CD14-positive monocyte (primary cell): ENCODE measurements at regions not wholly inside any gene's neighbourhood (a gene's known extent, or its start where the extent isn't known, plus 50 kb on each side); places are given as distances from the start of the nearest gene placed in this dataset.
"Not testable (repeated sequence)": the region's sequence is repeated elsewhere in the genome, so short reads cannot be mapped to it uniquely, and the experiment has no call there.

Experiments used
- DNase-seq, 3 donors: peaks; one replicate each; pipeline ENCODE4 v3.0.0-alpha.2; 2011 to 2022
- H2AFZ ChIP-seq: 2 replicates; pipeline ENCODE4 v1.6.0; 2012; ENCODE audit warnings: mild to moderate bottlenecking, low read depth, low read length, inconsistent platforms; ENCODE audit not compliant: insufficient read depth, poor library complexity, severe bottlenecking
- H3K27ac ChIP-seq, 2 donors: 1 replicate in 1 of 2; 2 replicates in 1 of 2; pipeline ENCODE4 v1.5.1; 2012 to 2013; ENCODE audit warnings: low read length in 2 of 2, control low read depth in 1 of 2, inconsistent platforms in 1 of 2, low read depth in 1 of 2, mild to moderate bottlenecking in 1 of 2
- H3K27me3 ChIP-seq, 2 donors: one replicate each; pipeline versions ENCODE4 v1.6.0 to v1.6.1; 2011 to 2013; ENCODE audit warnings: low read length in 2 of 2; ENCODE audit not compliant: control insufficient read depth in 2 of 2, insufficient read depth in 2 of 2
- H3K36me3 ChIP-seq, 2 donors: replicated peaks in 1 of 2; 1 replicate in 1 of 2; 2 replicates in 1 of 2; pipeline versions ENCODE4 v1.5.1 to v1.6.1; 2012 to 2013; ENCODE audit warnings: low read length in 2 of 2, control low read depth in 1 of 2, inconsistent platforms in 1 of 2, mild to moderate bottlenecking in 1 of 2; ENCODE audit not compliant: insufficient read depth in 2 of 2, control insufficient read depth in 1 of 2
- H3K4me1 ChIP-seq, 2 donors: 1 replicate in 1 of 2; 2 replicates in 1 of 2; pipeline versions ENCODE4 v1.5.1 to v1.6.1; 2012 to 2013; ENCODE audit warnings: low read length in 2 of 2, control low read depth in 1 of 2, inconsistent platforms in 1 of 2, mild to moderate bottlenecking in 1 of 2, moderate library complexity in 1 of 2; ENCODE audit not compliant: insufficient read depth in 2 of 2, control insufficient read depth in 1 of 2
- H3K4me2 ChIP-seq: replicated peaks from 2 replicates; pipeline ENCODE3; 2012; ENCODE audit warnings: low read length, moderate library complexity, mild to moderate bottlenecking; ENCODE audit not compliant: poor library complexity, severe bottlenecking; ENCODE audit errors: extremely low read depth
- H3K4me3 ChIP-seq, 3 experiments: fragments of 200-600 bp in 1 of 3; sonication (generic) in 1 of 3; replicated peaks in 1 of 3; 1 replicate in 2 of 3; 2 replicates in 1 of 3; pipeline ENCODE4 v1.5.1; 2011 to 2013; ENCODE audit warnings: low read length in 3 of 3, mild to moderate bottlenecking in 3 of 3, control low read depth in 2 of 3, low read depth in 2 of 3, inconsistent platforms in 1 of 3, moderate library complexity in 1 of 3
- H3K79me2 ChIP-seq: 2 replicates; pipeline ENCODE4 v1.6.0; 2012; ENCODE audit warnings: mild to moderate bottlenecking, control low read depth, inconsistent platforms, low read length, moderate library complexity; ENCODE audit not compliant: insufficient read depth
- H3K9ac ChIP-seq: 2 replicates; pipeline ENCODE4 v1.6.0; 2017; ENCODE audit warnings: low read length, mild to moderate bottlenecking; ENCODE audit not compliant: insufficient read depth, poor library complexity, severe bottlenecking
- H3K9me3 ChIP-seq, 2 donors: replicated peaks in 1 of 2; 1 replicate in 1 of 2; 2 replicates in 1 of 2; pipeline versions ENCODE4 v1.5.1 to v1.6.1; 2012 to 2013; ENCODE audit warnings: low read length in 2 of 2, control low read depth in 1 of 2; ENCODE audit not compliant: control insufficient read depth in 1 of 2, insufficient read depth in 1 of 2
- H4K20me1 ChIP-seq: 2 replicates; pipeline ENCODE4 v1.6.0; 2012; ENCODE audit warnings: mild to moderate bottlenecking, low read length, control low read depth, moderate library complexity; ENCODE audit not compliant: insufficient read depth
- H3K27ac Mint-ChIP-seq, 7 donors: one replicate each; pipeline ENCODE4 v1.8.0; 2020; ENCODE audit warnings: mild to moderate bottlenecking in 7 of 7, mixed read lengths in 7 of 7, moderate library complexity in 6 of 7, inconsistent platforms in 2 of 7
- H3K27me3 Mint-ChIP-seq, 3 donors: one replicate each; pipeline ENCODE4 v1.8.0; 2021 to 2022; ENCODE audit warnings: low read depth in 3 of 3, mild to moderate bottlenecking in 3 of 3, mixed read lengths in 3 of 3, moderate library complexity in 3 of 3, inconsistent platforms in 1 of 3
- H3K36me3 Mint-ChIP-seq, 2 donors: one replicate each; pipeline ENCODE4 v1.8.0; 2020; ENCODE audit warnings: mixed read lengths in 2 of 2, inconsistent platforms in 1 of 2, mild to moderate bottlenecking in 1 of 2
- H3K4me1 Mint-ChIP-seq: one replicate; pipeline ENCODE4 v1.8.0; 2020; ENCODE audit warnings: mild to moderate bottlenecking, mixed read lengths
- H3K4me3 Mint-ChIP-seq, 2 donors: one replicate each; pipeline ENCODE4 v1.8.0; 2020; ENCODE audit warnings: mild to moderate bottlenecking in 2 of 2, mixed read lengths in 2 of 2, moderate library complexity in 1 of 2
- H3K9me3 Mint-ChIP-seq, 7 donors: one replicate each; pipeline ENCODE4 v1.8.0; 2020 to 2022; ENCODE audit warnings: mixed read lengths in 7 of 7, mild to moderate bottlenecking in 6 of 7, moderate library complexity in 6 of 7, inconsistent platforms in 2 of 7
- CTCF ChIP-seq: fragments of 200-600 bp; IDR thresholded peaks from one replicate; pipeline ENCODE4 v1.8.0; 2022; ENCODE audit warnings: antibody characterized with exemption, mild to moderate bottlenecking
- WGBS: methylation state at CpG from one replicate; pipeline ENCODE4 v1.1.5; 2013; ENCODE audit warnings: missing lambda C conversion rate; ENCODE audit not compliant: insufficient coverage; 5-methylcytosine and 5-hydroxymethylcytosine counted together
- intact Hi-C, 2 donors: fragments of 100-400 bp; cut with micrococcal nuclease; formaldehyde crosslinking; loops; one replicate each; pipeline versions ENCODE4 v1.15.0 to v1.15.1; 2023

- no peak overlapping the region for H3K4me3 ChIP-seq
- Mint-ChIP-seq H3K4me3 (no peak overlapping the region), H3K9me3 (peaks cover 2 to 13% (median 5%) of the 10 kb centered on the region in 7 donors), H3K4me1 (no peaks in the 10 kb centered on the region), H3K36me3 (no peaks in the 10 kb centered on the region), H3K27ac (no peak overlapping the region), H3K27me3 (peaks cover 0 to 4% (median 2%) of the 10 kb centered on the region in 3 donors)
- H3K36me3 ChIP-seq = no peaks in the 10 kb centered on the region
- no peak for DNase-seq
- no peaks in the 10 kb centered on the region for H3K4me1 ChIP-seq
- intact Hi-C loops = no loop called here
- H3K4me2 ChIP-seq = no peak overlapping the region
- no peaks in the 10 kb centered on the region for H3K79me2 ChIP-seq
- no peak overlapping the region for H3K27ac ChIP-seq
- H3K9me3 ChIP-seq = peaks cover 0 to 7% of the 10 kb centered on the region in 2 donors
- no CpG with 5 or more reads among the region's 4 CpGs for WGBS
- H4K20me1 ChIP-seq = no peaks in the 10 kb centered on the region
- no peak overlapping the region for H2AFZ ChIP-seq
- H3K27me3 ChIP-seq = no peaks in the 10 kb centered on the region
- TF ChIP-seq CTCF = no peak
- H3K9ac ChIP-seq = no peak overlapping the region
Measured at GRCh38 chr1:109838838-109839240, 71.8 kb upstream of the CSF1 start.

- intact Hi-C loops = no loop called here
- Histone ChIP-seq H4K20me1 (no peaks in the 10 kb centered on the region), H3K36me3 (no peaks in the 10 kb centered on the region), H3K4me1 (no peaks in the 10 kb centered on the region), H3K4me3 (no peak overlapping the region), H3K9ac (no peak overlapping the region), H3K79me2 (no peaks in the 10 kb centered on the region), H3K27me3 (no peaks in the 10 kb centered on the region), H3K27ac (no peak overlapping the region), H2AFZ (no peak overlapping the region), H3K9me3 (peaks cover 0 to 7% of the 10 kb centered on the region in 2 donors), H3K4me2 (no peak overlapping the region)
- Mint-ChIP-seq H3K27me3 (peaks cover 0 to 4% (median 2%) of the 10 kb centered on the region in 3 donors), H3K9me3 (peaks cover 2 to 13% (median 6%) of the 10 kb centered on the region in 7 donors), H3K36me3 (no peaks in the 10 kb centered on the region), H3K4me3 (no peak overlapping the region), H3K4me1 (no peaks in the 10 kb centered on the region), H3K27ac (no peak overlapping the region)
- TF ChIP-seq CTCF = no peak
- no CpG with 5 or more reads among the region's 2 CpGs for WGBS
- no peak for DNase-seq
Measured at GRCh38 chr1:109837852-109838570, 72.6 kb upstream of the CSF1 start.

GRCh38 chr1:109835645-109836044, 71.9 kb upstream of the EPS8L3 start:
- intact Hi-C loops, H3K4me2 ChIP-seq, H3K27me3 ChIP-seq, H3K4me3 Mint-ChIP-seq, H3K9me3 ChIP-seq, H4K20me1 ChIP-seq, H3K79me2 ChIP-seq, H3K4me1 ChIP-seq, H3K4me3 ChIP-seq, H2AFZ ChIP-seq, H3K4me1 Mint-ChIP-seq, H3K9ac ChIP-seq, H3K36me3 ChIP-seq, H3K27ac Mint-ChIP-seq, H3K27ac ChIP-seq, H3K27me3 Mint-ChIP-seq, H3K36me3 Mint-ChIP-seq, DNase-seq: not testable (repeated sequence)
- peaks cover 6 to 18% (median 14%) of the 10 kb centered on the region in 7 donors for H3K9me3 Mint-ChIP-seq
- 96% methylated on average over 2 of the region's 6 CpGs for WGBS
